Esophagus squamous epithelium (tissue), 4 donors: ENCODE measurements at regions not wholly inside any gene's neighbourhood (a gene's known extent, or its start where the extent isn't known, plus 50 kb on each side); places are given as distances from the start of the nearest gene placed in this dataset.

Source experiments
- CTCF ChIP-seq, 6 experiments: fragments of 450-650 bp in 4 of 6; fragments of 200-600 bp in 2 of 6; sonication (generic) in 2 of 6; IDR thresholded peaks; one replicate each; pipeline ENCODE4 v1.5.1; 2016 to 2019; ENCODE audit warnings: antibody characterized with exemption in 6 of 6, mild to moderate bottlenecking in 4 of 6, moderate library complexity in 4 of 6
- POLR2A ChIP-seq, 4 donors: fragments of 450-650 bp; IDR thresholded peaks; one replicate each; pipeline ENCODE4 v1.6.1; 2017; ENCODE audit warnings: antibody characterized with exemption in 4 of 4, mild to moderate bottlenecking in 4 of 4, moderate library complexity in 3 of 4

- TF ChIP-seq CTCF (IDR thresholded peaks at IDR 0.05) (no peak), POLR2A (IDR thresholded peaks at IDR 0.05) (no peak)
Observed at GRCh38 chr16:79954921-79955705, 354.6 kb upstream of the MAF start.
